ENCODE measurements at regions not wholly inside any gene's neighbourhood (a gene's known extent, or its start where the extent isn't known, plus 50 kb on each side); places are given as distances from the start of the nearest gene placed in this dataset.

- no peak overlapping the region for H3K4me3 ChIP-seq (replicated peaks; ENCODE audit: low read depth, low read length)
- DNase-seq (ENCODE audit: extremely low read depth, insufficient read length): no peak
- H3K27me3 ChIP-seq (replicated peaks; ENCODE audit: control insufficient read depth, insufficient read depth, low read length): no peaks in the 10 kb centered on the region
- no peaks in the 10 kb centered on the region for H3K36me3 ChIP-seq (ENCODE audit: control insufficient read depth, insufficient read depth, low read length)
- TF ChIP-seq, protein P1, sequence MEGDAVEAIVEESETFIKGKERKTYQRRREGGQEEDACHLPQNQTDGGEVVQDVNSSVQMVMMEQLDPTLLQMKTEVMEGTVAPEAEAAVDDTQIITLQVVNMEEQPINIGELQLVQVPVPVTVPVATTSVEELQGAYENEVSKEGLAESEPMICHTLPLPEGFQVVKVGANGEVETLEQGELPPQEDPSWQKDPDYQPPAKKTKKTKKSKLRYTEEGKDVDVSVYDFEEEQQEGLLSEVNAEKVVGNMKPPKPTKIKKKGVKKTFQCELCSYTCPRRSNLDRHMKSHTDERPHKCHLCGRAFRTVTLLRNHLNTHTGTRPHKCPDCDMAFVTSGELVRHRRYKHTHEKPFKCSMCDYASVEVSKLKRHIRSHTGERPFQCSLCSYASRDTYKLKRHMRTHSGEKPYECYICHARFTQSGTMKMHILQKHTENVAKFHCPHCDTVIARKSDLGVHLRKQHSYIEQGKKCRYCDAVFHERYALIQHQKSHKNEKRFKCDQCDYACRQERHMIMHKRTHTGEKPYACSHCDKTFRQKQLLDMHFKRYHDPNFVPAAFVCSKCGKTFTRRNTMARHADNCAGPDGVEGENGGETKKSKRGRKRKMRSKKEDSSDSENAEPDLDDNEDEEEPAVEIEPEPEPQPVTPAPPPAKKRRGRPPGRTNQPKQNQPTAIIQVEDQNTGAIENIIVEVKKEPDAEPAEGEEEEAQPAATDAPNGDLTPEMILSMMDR (IDR thresholded peaks at IDR 0.05; ENCODE audit: insufficient read depth, low read length, poor library complexity, severe bottlenecking): peak; percentile 5
Observed at GRCh38 chr1:81617308-81617967, 183.3 kb upstream of the ADGRL2 start.

- DNase-seq (ENCODE audit: extremely low read depth, insufficient read length): no peak
- H3K36me3 ChIP-seq (ENCODE audit: control insufficient read depth, insufficient read depth, low read length): no peaks in the 10 kb centered on the region
Observed at GRCh38 chr1:81613803-81614202, 186.9 kb upstream of the ADGRL2 start.

GRCh38 chr1:81607924-81608323 is 192.8 kb upstream of the ADGRL2 start:
- no peaks in the 10 kb centered on the region for H3K36me3 ChIP-seq (ENCODE audit: control insufficient read depth, insufficient read depth, low read length)
- TF ChIP-seq, protein P1 (IDR thresholded peaks at IDR 0.05; ENCODE audit: insufficient read depth, low read length, poor library complexity, severe bottlenecking): no peak
- no peak for DNase-seq (ENCODE audit: extremely low read depth, insufficient read length)
- no peaks in the 10 kb centered on the region for H3K27me3 ChIP-seq (replicated peaks; ENCODE audit: control insufficient read depth, insufficient read depth, low read length)
- no peak overlapping the region for H3K4me3 ChIP-seq (replicated peaks; ENCODE audit: low read depth, low read length)

More at GRCh38 chr1:81613803-81614202, 186.9 kb upstream of the ADGRL2 start:
- Histone ChIP-seq H3K4me3 (replicated peaks; ENCODE audit: low read depth, low read length) (no peak overlapping the region), H3K27me3 (replicated peaks; ENCODE audit: control insufficient read depth, insufficient read depth, low read length) (no peaks in the 10 kb centered on the region)
- TF ChIP-seq, protein P1 (IDR thresholded peaks at IDR 0.05; ENCODE audit: insufficient read depth, low read length, poor library complexity, severe bottlenecking): no peak

- TF ChIP-seq, protein P1 (IDR thresholded peaks at IDR 0.05; ENCODE audit: insufficient read depth, low read length, poor library complexity, severe bottlenecking): no peak
- Histone ChIP-seq H3K4me3 (replicated peaks; ENCODE audit: low read depth, low read length) (no peak overlapping the region), H3K27me3 (replicated peaks; ENCODE audit: control insufficient read depth, insufficient read depth, low read length) (no peaks in the 10 kb centered on the region), H3K36me3 (ENCODE audit: control insufficient read depth, insufficient read depth, low read length) (no peaks in the 10 kb centered on the region)
- no peak for DNase-seq (ENCODE audit: extremely low read depth, insufficient read length)
Observed at GRCh38 chr1:81607086-81607485, 193.6 kb upstream of the ADGRL2 start.

- Histone ChIP-seq H3K4me3 (replicated peaks; ENCODE audit: low read depth, low read length) (no peak overlapping the region), H3K36me3 (ENCODE audit: control insufficient read depth, insufficient read depth, low read length) (no peaks in the 10 kb centered on the region), H3K27me3 (replicated peaks; ENCODE audit: control insufficient read depth, insufficient read depth, low read length) (no peaks in the 10 kb centered on the region)
- TF ChIP-seq, protein P1 (IDR thresholded peaks at IDR 0.05; ENCODE audit: insufficient read depth, low read length, poor library complexity, severe bottlenecking): no peak
- no peak for DNase-seq (ENCODE audit: extremely low read depth, insufficient read length)
Observed at GRCh38 chr1:81606656-81607055, 194.1 kb upstream of the ADGRL2 start.

DNA sequence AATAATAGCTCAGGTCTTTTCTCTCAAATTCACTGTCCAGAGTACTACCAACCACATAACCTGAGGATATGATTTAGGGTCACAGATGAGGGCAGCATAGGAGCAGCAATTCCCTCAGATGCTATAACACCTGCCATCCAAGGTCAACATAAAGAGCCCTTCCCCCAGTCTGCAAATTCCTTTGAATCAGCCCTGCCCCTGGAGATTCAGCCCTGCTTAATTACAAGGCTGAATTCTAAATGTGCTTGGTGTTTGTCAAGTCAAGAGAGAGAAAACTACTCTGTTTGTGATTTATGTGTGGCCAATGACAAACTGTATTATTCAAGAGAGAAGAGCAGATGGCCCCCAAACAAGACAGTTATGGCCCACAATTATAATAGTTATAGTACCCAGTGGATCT is 195.7 kb upstream of the ADGRL2 start:
- Histone ChIP-seq H3K36me3 (ENCODE audit: control insufficient read depth, insufficient read depth, low read length) (no peaks in the 10 kb centered on the region), H3K27me3 (replicated peaks; ENCODE audit: control insufficient read depth, insufficient read depth, low read length) (no peaks in the 10 kb centered on the region), H3K4me3 (replicated peaks; ENCODE audit: low read depth, low read length) (no peak overlapping the region)
- no peak for DNase-seq (ENCODE audit: extremely low read depth, insufficient read length)
- TF ChIP-seq, protein P1 (IDR thresholded peaks at IDR 0.05; ENCODE audit: insufficient read depth, low read length, poor library complexity, severe bottlenecking): no peak

Measured in GM06990 (cell line).